Stimulated activated naive CD8-positive, alpha-beta T cell treated with anti-CD3 and anti-CD28 coated beads, Interleukin-15, Interleukin-2, amounts not matched to agents 100 ng/mL and 50 ng/mL, for 24 hours (primary cell): ENCODE measurements at regions not wholly inside any gene's neighbourhood (a gene's known extent, or its start where the extent isn't known, plus 50 kb on each side); places are given as distances from the start of the nearest gene placed in this dataset.

Experiments used
- H3K27ac Mint-ChIP-seq: one replicate; pipeline ENCODE4 v1.8.0; 2021; ENCODE audit warnings: mild to moderate bottlenecking, mixed read lengths
- H3K27me3 Mint-ChIP-seq: one replicate; pipeline ENCODE4 v1.8.0; 2021; ENCODE audit warnings: mixed read lengths
- H3K36me3 Mint-ChIP-seq: one replicate; pipeline ENCODE4 v1.8.0; 2021; ENCODE audit warnings: low read depth, mixed read lengths
- H3K4me1 Mint-ChIP-seq: one replicate; pipeline ENCODE4 v1.8.0; 2021; ENCODE audit warnings: low read depth, mixed read lengths
- H3K4me3 Mint-ChIP-seq: one replicate; pipeline ENCODE4 v1.8.0; 2021; ENCODE audit warnings: mild to moderate bottlenecking, mixed read lengths
- H3K9me3 Mint-ChIP-seq: one replicate; pipeline ENCODE4 v1.8.0; 2021; ENCODE audit warnings: mixed read lengths

- peaks cover 24% of the 10 kb centered on the region for H3K9me3 Mint-ChIP-seq
- H3K4me3 Mint-ChIP-seq: peak overlapping the region; percentile 45
- H3K36me3 Mint-ChIP-seq: peaks cover 16% of the 10 kb centered on the region
- H3K4me1 Mint-ChIP-seq: peaks cover 41% of the 10 kb centered on the region
- H3K27ac Mint-ChIP-seq: peak overlapping the region; percentile 84
- H3K27me3 Mint-ChIP-seq: no peaks in the 10 kb centered on the region
Measured at GRCh38 chr21:34192646-34193285, 119.4 kb downstream of the MRPS6 start.

- Mint-ChIP-seq H3K4me3 (no peak overlapping the region), H3K4me1 (peaks cover 55% of the 10 kb centered on the region), H3K9me3 (peaks cover 8% of the 10 kb centered on the region), H3K27me3 (no peaks in the 10 kb centered on the region), H3K36me3 (peaks cover 4% of the 10 kb centered on the region), H3K27ac (no peak overlapping the region)
Measured at GRCh38 chr21:34195335-34195734, 122.0 kb downstream of the MRPS6 start.

- H3K36me3 Mint-ChIP-seq: no peaks in the 10 kb centered on the region
- no peaks in the 10 kb centered on the region for H3K27me3 Mint-ChIP-seq
- no peak overlapping the region for H3K27ac Mint-ChIP-seq
Measured at GRCh38 chr21:34196996-34197395, 123.6 kb downstream of the MRPS6 start.

DNA sequence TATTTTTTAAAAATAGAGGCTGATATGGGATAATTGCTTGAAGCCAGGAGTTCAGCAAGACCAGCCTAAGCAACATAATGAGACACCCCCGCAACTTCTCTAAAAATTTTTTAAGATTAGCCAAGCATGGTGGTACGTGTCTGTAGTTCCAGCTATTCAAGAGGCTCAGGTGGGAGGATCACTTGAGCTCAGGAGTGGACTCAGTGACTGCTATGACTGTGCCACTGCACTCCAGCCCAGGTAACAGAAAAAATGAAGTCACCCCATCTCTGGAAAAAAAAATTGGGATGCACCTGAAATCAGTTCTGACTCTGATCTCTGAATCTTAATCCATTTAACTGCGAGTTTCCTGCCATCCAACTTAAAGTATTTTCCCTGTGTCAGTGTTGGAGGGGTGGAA is 124.2 kb downstream of the MRPS6 start:
- H3K27me3 Mint-ChIP-seq: peaks cover 3% of the 10 kb centered on the region
- peaks cover 58% of the 10 kb centered on the region for H3K4me1 Mint-ChIP-seq
- no peak overlapping the region for H3K4me3 Mint-ChIP-seq
- peaks cover 5% of the 10 kb centered on the region for H3K9me3 Mint-ChIP-seq
- no peaks in the 10 kb centered on the region for H3K36me3 Mint-ChIP-seq
- H3K27ac Mint-ChIP-seq: no peak overlapping the region

More at GRCh38 chr21:34196996-34197395, 123.6 kb downstream of the MRPS6 start:
- peaks cover 54% of the 10 kb centered on the region for H3K4me1 Mint-ChIP-seq
- H3K4me3 Mint-ChIP-seq: no peak overlapping the region
- peaks cover 5% of the 10 kb centered on the region for H3K9me3 Mint-ChIP-seq

- Mint-ChIP-seq H3K36me3 (no peaks in the 10 kb centered on the region), H3K27me3 (peaks cover 3% of the 10 kb centered on the region), H3K27ac (peak overlapping the region; percentile 83), H3K9me3 (peaks cover 4% of the 10 kb centered on the region), H3K4me1 (peaks cover 59% of the 10 kb centered on the region), H3K4me3 (peak overlapping the region; percentile 14)
Measured at GRCh38 chr21:34198231-34199120, 125.1 kb downstream of the MRPS6 start.

DNA sequence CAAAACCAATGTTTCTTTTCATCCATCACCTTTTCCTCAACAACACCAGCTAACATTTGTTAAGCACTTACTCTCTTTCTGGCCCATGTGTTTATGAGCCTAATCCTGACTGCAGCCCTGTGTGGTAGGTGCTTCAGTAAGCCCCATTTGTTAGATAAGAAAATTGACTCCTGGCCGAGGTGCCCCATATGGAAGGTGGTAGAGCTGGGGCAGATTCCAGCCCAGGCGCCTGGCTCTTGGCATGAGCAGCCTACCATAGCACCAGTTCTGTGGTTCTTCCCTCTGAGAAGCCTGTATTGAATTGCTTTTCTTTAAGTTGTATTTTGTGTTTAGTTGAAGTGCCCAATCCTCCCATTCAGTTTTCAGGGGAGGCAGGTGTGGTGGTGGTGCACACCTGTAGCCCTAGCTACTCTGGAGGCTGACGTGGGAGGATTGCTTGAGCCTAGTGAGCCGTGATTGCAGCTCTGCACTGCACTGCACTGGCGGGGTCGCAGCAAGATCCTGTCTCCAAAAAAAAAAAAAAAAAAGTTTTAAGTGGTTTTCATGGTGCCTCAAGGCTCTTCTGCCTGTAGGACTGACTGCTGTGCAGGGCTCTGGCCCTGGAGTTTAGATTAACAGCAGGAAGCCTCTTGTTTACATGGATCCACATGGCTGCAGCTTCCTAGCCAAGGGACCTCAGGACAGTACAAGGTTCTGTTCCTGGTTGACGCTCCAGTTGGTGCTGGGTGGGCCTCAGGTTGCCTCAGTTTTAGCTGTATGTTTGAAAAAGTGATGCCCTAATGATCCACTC is 125.9 kb downstream of the MRPS6 start:
- H3K9me3 Mint-ChIP-seq: no peaks in the 10 kb centered on the region
- peak overlapping the region; percentile 14 for H3K4me3 Mint-ChIP-seq
- no peaks in the 10 kb centered on the region for H3K36me3 Mint-ChIP-seq
- H3K27me3 Mint-ChIP-seq: peaks cover 3% of the 10 kb centered on the region
- peaks cover 56% of the 10 kb centered on the region for H3K4me1 Mint-ChIP-seq
- H3K27ac Mint-ChIP-seq: peak overlapping the region; percentile 83

- Mint-ChIP-seq H3K27ac (peak overlapping the region; percentile 18), H3K9me3 (no peaks in the 10 kb centered on the region), H3K27me3 (peaks cover 3% of the 10 kb centered on the region), H3K4me1 (peaks cover 56% of the 10 kb centered on the region), H3K36me3 (no peaks in the 10 kb centered on the region), H3K4me3 (no peak overlapping the region)
Measured at GRCh38 chr21:34200288-34200905, 127.0 kb downstream of the MRPS6 start.

GRCh38 chr21:34201001-34201400 is 127.6 kb downstream of the MRPS6 start:
- Mint-ChIP-seq H3K9me3 (no peaks in the 10 kb centered on the region), H3K27ac (peak overlapping the region; percentile 91), H3K27me3 (peaks cover 3% of the 10 kb centered on the region), H3K36me3 (no peaks in the 10 kb centered on the region), H3K4me1 (peaks cover 60% of the 10 kb centered on the region), H3K4me3 (peak overlapping the region; percentile 81)

DNA sequence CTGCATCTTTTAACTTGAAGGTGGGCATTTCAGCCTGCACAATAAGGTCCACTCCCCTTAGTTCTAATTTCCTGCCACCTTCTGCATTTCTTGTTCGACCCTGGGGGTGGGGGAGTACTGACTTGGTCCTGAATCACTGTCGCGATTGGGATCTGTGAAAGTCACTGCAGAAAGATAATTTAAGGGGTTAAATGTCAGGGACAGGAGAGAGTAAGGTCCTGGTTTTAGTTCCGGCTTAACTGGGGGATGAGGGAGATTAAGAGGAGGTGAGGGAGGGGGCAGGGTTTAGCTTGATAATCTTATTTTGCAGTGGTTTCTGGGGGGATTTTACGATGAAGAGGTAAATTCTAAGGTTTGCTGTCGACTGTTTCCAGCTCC is 128.1 kb downstream of the MRPS6 start:
- Mint-ChIP-seq H3K9me3 (no peaks in the 10 kb centered on the region), H3K4me1 (peaks cover 64% of the 10 kb centered on the region)

DNA sequence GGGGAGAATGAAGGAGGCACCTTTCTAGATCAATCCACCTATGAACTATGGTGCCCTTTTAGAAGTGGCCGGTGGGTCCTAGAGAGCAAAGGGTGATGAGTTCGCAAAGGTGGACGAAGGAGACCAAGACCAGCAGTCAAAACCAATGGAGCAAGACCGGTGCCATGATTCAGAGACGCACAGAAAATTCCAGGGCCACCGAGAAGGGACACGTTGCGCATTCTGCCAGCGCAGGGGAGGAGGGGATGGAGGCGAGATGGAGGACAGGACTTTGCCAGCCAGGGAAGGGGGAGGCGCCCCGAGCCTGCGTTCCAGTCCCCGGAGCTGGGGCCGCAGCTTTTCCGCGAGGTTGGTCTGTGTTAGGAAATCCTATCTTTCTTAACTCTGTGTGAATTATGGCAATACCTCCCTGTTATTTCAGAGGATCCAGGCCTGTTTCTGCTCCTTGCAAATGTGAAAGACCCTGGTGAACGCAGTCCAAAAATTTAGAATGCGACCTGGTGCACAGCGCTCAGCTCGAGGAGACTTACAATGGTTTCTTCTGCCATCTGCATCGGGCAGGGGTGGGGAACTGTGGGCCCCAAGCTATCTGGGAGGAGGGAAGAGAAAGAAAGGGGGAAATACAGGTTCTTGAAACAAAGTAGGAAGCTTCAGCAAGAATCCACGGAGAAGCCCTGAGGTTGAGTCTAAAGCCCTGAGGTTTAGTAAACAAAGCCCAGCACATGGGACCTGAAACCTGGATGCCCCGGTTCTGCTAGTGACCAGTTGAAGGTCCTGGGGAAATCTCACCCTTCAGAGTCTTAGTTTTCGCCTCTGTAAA is 129.4 kb downstream of the MRPS6 start:
- Mint-ChIP-seq H3K36me3 (no peaks in the 10 kb centered on the region), H3K9me3 (no peaks in the 10 kb centered on the region)

More for the DNA sequence above, 128.1 kb downstream of the MRPS6 start:
- Mint-ChIP-seq H3K27ac (peak overlapping the region; percentile 91), H3K36me3 (no peaks in the 10 kb centered on the region), H3K27me3 (peaks cover 3% of the 10 kb centered on the region), H3K4me3 (peak overlapping the region; percentile 81)

GRCh38 chr21:34203851-34204420 is 130.6 kb downstream of the MRPS6 start:
- H3K9me3 Mint-ChIP-seq: peaks cover 2% of the 10 kb centered on the region
- H3K36me3 Mint-ChIP-seq: no peaks in the 10 kb centered on the region
- peaks cover 3% of the 10 kb centered on the region for H3K27me3 Mint-ChIP-seq
- no peak overlapping the region for H3K27ac Mint-ChIP-seq
- peaks cover 50% of the 10 kb centered on the region for H3K4me1 Mint-ChIP-seq
- no peak overlapping the region for H3K4me3 Mint-ChIP-seq

More for the DNA sequence above, 129.4 kb downstream of the MRPS6 start:
- H3K4me1 Mint-ChIP-seq: peaks cover 61% of the 10 kb centered on the region
- peaks cover 3% of the 10 kb centered on the region for H3K27me3 Mint-ChIP-seq
- H3K4me3 Mint-ChIP-seq: peak overlapping the region; percentile 81
- peak overlapping the region; percentile 91 for H3K27ac Mint-ChIP-seq

- no peak overlapping the region for H3K4me3 Mint-ChIP-seq
- H3K9me3 Mint-ChIP-seq: peaks cover 8% of the 10 kb centered on the region
- peaks cover 3% of the 10 kb centered on the region for H3K27me3 Mint-ChIP-seq
- peaks cover 41% of the 10 kb centered on the region for H3K4me1 Mint-ChIP-seq
- no peak overlapping the region for H3K27ac Mint-ChIP-seq
- no peaks in the 10 kb centered on the region for H3K36me3 Mint-ChIP-seq
Measured at GRCh38 chr21:34204481-34205439, 131.4 kb downstream of the MRPS6 start.
